Stomach (tissue), 8 donors: ENCODE measurements at regions not wholly inside any gene's neighbourhood (a gene's known extent, or its start where the extent isn't known, plus 50 kb on each side); places are given as distances from the start of the nearest gene placed in this dataset.

Experiments used
- DNase-seq, 2 donors: peaks; one replicate each; pipeline versions ENCODE4 v3.0.0 to v3.0.0-alpha.2; 2013 to 2019
- H3K27ac ChIP-seq, 5 donors: fragments of 200-600 bp in 4 of 5; sonication (generic) in 4 of 5; one replicate each; pipeline ENCODE4 v1.5.1; 2013 to 2019; ENCODE audit warnings: mild to moderate bottlenecking in 1 of 5, moderate library complexity in 1 of 5
- H3K27me3 ChIP-seq, 3 donors: fragments of 200-600 bp; sonication (generic); one replicate each; pipeline ENCODE4 v1.5.1; 2017 to 2019; ENCODE audit warnings: mixed run types in 1 of 3
- H3K36me3 ChIP-seq, 4 donors: fragments of 200-600 bp; sonication (generic); 1 replicate in 3 of 4; 2 replicates in 1 of 4; pipeline ENCODE4 v1.5.1; 2016 to 2019
- H3K4me1 ChIP-seq, 4 donors: fragments of 200-600 bp; sonication (generic); one replicate each; pipeline ENCODE4 v1.5.1; 2016 to 2019
- H3K4me3 ChIP-seq, 4 donors: fragments of 200-600 bp; sonication (generic) in 3 of 4; one replicate each; pipeline ENCODE4 v1.5.1; 2016 to 2019; ENCODE audit warnings: mild to moderate bottlenecking in 1 of 4
- H3K9me3 ChIP-seq, 4 donors: fragments of 200-600 bp; sonication (generic); one replicate each; pipeline ENCODE4 v1.5.1; 2016 to 2019
- CTCF ChIP-seq, 7 experiments: fragments of 450-650 bp in 4 of 7; fragments of 200-600 bp in 3 of 7; sonication (generic) in 3 of 7; IDR thresholded peaks; one replicate each; pipeline ENCODE4 v1.5.1; 2016 to 2019; ENCODE audit warnings: antibody characterized with exemption in 7 of 7, control low read depth in 2 of 7, mild to moderate bottlenecking in 1 of 7
- EP300 ChIP-seq: sonication (generic); formaldehyde crosslinking; IDR thresholded peaks from one replicate; pipeline ENCODE4 v1.6.1; 2017; ENCODE audit warnings: antibody characterized with exemption
- POLR2A ChIP-seq, 4 donors: fragments of 450-650 bp; IDR thresholded peaks; one replicate each; pipeline ENCODE4 v1.6.1; 2016; ENCODE audit warnings: antibody characterized with exemption in 4 of 4, control low read depth in 2 of 4, mild to moderate bottlenecking in 1 of 4, moderate library complexity in 1 of 4
- POLR2AphosphoS5 ChIP-seq, 3 donors: sonication (generic); formaldehyde crosslinking; IDR thresholded peaks; one replicate each; pipeline ENCODE4 v1.6.1; 2016; ENCODE audit warnings: antibody characterized with exemption in 3 of 3
- WGBS, 5 donors: extraction: QIAGEN DNeasy Blood & Tissue Kit in 3 of 5; methylation state at CpG; one replicate each; pipeline versions ENCODE4 v1.1.5 to v1.1.7; 2013 to 2018; 5-methylcytosine and 5-hydroxymethylcytosine counted together
- intact Hi-C: fragments of 100-400 bp; cut with DNase I; formaldehyde crosslinking; loops from one replicate; pipeline ENCODE4 v1.15.1; 2023; ENCODE audit warnings: low total_unique reads
- donor health status: healthy with polysubstance abuse.
- donor health status: Bipolar disorder and iron deficiency.
- donor health status: healthy.

GRCh38 chr2:12070581-12070980 lies 324.1 kb downstream of the LPIN1 start:
- intact Hi-C loops, result no loop called here
- WGBS, 5 donors, result 88 to 94% (median 90%) methylated on average over 4 of the region's 4 CpGs
- Histone ChIP-seq H3K27me3 (no peaks in the 10 kb centered on the region), H3K4me1 (no peaks in the 10 kb centered on the region), H3K36me3 (no peaks in the 10 kb centered on the region), H3K27ac (no peak overlapping the region), H3K4me3 (no peak overlapping the region), H3K9me3 (no peaks in the 10 kb centered on the region)
- TF ChIP-seq CTCF (IDR thresholded peaks at IDR 0.05) (no peak), POLR2A (IDR thresholded peaks at IDR 0.05) (no peak), EP300 (no peak), POLR2AphosphoS5 (IDR thresholded peaks at IDR 0.05) (no peak)
- no peak for DNase-seq

DNA sequence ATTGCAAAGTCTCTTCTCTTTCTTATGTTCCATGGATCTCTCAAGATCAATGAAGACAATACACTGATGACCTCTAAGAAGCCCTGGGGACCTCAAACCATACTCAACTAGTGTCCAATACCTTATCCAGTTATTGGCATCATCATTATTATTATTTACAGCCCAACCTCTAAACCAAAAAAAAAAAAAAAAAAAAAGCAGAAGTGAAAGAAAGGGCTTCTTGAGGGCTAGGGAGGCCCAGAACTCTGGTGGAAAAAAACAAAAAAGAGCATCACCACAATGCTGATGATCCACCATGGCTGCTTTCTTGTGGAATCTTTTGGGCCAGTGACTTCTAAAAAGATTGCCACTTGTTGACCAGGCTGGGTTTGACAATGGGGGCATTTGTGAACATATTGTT lies 324.9 kb downstream of the LPIN1 start:
- intact Hi-C loops, result no loop called here
- H3K9me3 ChIP-seq, result no peaks in the 10 kb centered on the region

DNA sequence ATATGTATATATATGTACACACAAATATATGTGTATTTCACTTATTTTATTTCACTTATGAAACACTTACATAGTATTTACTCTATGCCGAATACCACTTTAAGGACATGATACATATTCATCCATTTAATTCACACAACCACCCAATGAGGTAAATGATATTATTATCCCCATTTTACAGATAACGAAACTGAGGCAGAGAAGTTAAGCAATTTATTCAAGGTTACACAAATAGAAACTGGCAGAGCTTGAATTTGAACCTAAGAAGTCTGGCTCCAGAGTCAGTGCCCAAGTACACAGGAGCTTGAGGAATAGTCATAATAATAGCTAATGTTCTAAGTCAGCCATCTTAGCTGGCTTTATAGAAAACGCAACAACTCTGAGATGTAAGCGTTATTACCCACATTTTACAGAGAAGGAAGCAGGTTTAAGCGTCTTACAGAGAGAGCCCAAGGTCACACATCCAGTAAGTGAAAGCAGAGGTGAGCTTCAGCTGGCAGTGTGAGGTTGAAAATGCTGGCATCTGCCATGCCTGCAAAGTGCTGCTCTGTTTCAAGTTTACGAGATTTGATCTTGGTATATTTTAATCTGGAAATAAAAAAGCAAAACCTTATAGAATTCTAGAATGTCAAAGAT lies 326.9 kb downstream of the LPIN1 start:
- Histone ChIP-seq H3K4me3 (no peak overlapping the region), H3K4me1 (no peaks in the 10 kb centered on the region), H3K27ac (no peak overlapping the region), H3K27me3 (no peaks in the 10 kb centered on the region), H3K9me3 (no peaks in the 10 kb centered on the region), H3K36me3 (no peaks in the 10 kb centered on the region)
- 88 to 93% (median 89%) methylated on average over 6 of the region's 6 CpGs for WGBS, 5 donors
- intact Hi-C loops, result no loop called here
- no peak for TF ChIP-seq CTCF (IDR thresholded peaks at IDR 0.05)
- TF ChIP-seq EP300, result no peak
- no peak for TF ChIP-seq POLR2A (IDR thresholded peaks at IDR 0.05)
- TF ChIP-seq POLR2AphosphoS5 (IDR thresholded peaks at IDR 0.05), result no peak
- no peak for DNase-seq

More for the DNA sequence above, 324.9 kb downstream of the LPIN1 start:
- Histone ChIP-seq H3K36me3 (no peaks in the 10 kb centered on the region), H3K4me1 (no peaks in the 10 kb centered on the region), H3K27ac (no peak overlapping the region), H3K27me3 (no peaks in the 10 kb centered on the region), H3K4me3 (no peak overlapping the region)
- TF ChIP-seq CTCF (IDR thresholded peaks at IDR 0.05) (no peak), POLR2A (IDR thresholded peaks at IDR 0.05) (no peak), EP300 (no peak), POLR2AphosphoS5 (IDR thresholded peaks at IDR 0.05) (no peak)
- no peak for DNase-seq

GRCh38 chr2:12074126-12074844 lies 327.9 kb downstream of the LPIN1 start:
- no peaks in the 10 kb centered on the region for H3K27me3 ChIP-seq
- no peaks in the 10 kb centered on the region for H3K36me3 ChIP-seq
- H3K9me3 ChIP-seq, result no peaks in the 10 kb centered on the region
- no peak for TF ChIP-seq POLR2A (IDR thresholded peaks at IDR 0.05)
- no peak for TF ChIP-seq EP300
- TF ChIP-seq POLR2AphosphoS5 (IDR thresholded peaks at IDR 0.05), result no peak
- TF ChIP-seq CTCF (IDR thresholded peaks at IDR 0.05), result no peak
- H3K4me3 ChIP-seq, result no peak overlapping the region
- no peaks in the 10 kb centered on the region for H3K4me1 ChIP-seq
- intact Hi-C loops, result no loop called here
- no peak for DNase-seq
- H3K27ac ChIP-seq, result no peak overlapping the region
- WGBS, 5 donors, result 76 to 94% (median 79%) methylated on average over 7 of the region's 7 CpGs
